IgD-negative memory B cell (primary cell): ENCODE measurements at regions not wholly inside any gene's neighbourhood (a gene's known extent, or its start where the extent isn't known, plus 50 kb on each side); places are given as distances from the start of the nearest gene placed in this dataset.
A peak's percentile ranks its signal among the peaks of the same experiment; 100 is the strongest.
"Not testable (repeated sequence)": the region's sequence is repeated elsewhere in the genome, so short reads cannot be mapped to it uniquely, and the experiment has no call there.

Source experiments
- H3K27ac Mint-ChIP-seq, 3 donors: one replicate each; pipeline ENCODE4 v1.8.0; 2020 to 2022; ENCODE audit warnings: mild to moderate bottlenecking in 3 of 3, mixed read lengths in 3 of 3, moderate library complexity in 1 of 3
- H3K27me3 Mint-ChIP-seq: one replicate; pipeline ENCODE4 v1.8.0; 2021; ENCODE audit warnings: mixed read lengths
- H3K36me3 Mint-ChIP-seq: one replicate; pipeline ENCODE4 v1.8.0; 2020; ENCODE audit warnings: mild to moderate bottlenecking, mixed read lengths
- H3K4me1 Mint-ChIP-seq, 3 donors: one replicate each; pipeline ENCODE4 v1.8.0; 2020 to 2022; ENCODE audit warnings: mixed read lengths in 3 of 3, mild to moderate bottlenecking in 1 of 3
- H3K4me3 Mint-ChIP-seq, 4 donors: one replicate each; pipeline ENCODE4 v1.8.0; 2020 to 2022; ENCODE audit warnings: mild to moderate bottlenecking in 4 of 4, mixed read lengths in 4 of 4, moderate library complexity in 3 of 4
- H3K9me3 Mint-ChIP-seq, 3 donors: one replicate each; pipeline ENCODE4 v1.8.0; 2020 to 2021; ENCODE audit warnings: mixed read lengths in 3 of 3, mild to moderate bottlenecking in 1 of 3

DNA sequence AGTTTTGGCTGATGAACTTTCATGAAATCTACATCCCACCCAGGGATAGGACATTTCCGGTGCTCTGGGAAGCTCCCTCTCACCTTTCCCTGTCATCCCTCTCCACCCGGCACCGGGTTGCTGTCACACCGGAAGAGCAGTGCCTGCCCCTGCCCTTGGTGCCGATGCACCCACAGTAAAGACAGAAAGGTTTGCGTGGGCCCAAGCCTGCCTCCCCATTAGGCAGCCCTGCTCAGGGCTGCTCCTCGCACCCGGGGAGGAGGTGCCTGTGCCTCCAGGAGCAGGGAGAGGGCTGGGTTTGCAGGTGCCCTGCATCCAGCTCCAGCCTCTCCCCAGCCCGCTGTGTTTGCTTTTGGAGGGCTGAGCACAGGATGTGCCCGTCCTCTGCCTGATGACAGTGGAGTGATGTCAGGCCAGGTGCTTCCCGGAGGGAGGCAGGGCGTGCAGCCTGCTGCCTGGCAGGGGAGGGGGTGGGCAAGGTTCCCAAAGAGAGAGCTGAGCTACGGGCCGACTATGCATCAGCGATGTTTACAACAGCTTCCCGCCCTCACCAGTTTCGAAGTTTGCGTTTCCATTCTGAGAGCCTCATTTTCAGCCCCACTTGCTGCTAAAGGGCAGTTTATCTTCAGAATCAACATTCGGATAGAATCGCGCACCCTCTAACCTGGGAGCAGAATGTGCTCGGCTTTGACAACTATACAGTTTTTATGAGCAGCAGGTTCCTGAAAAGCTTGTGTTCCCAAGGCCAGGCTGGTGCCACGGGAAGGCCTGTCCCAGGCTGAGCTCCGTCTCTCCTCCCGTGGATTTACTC lies 83.2 kb upstream of the CLDN5 start:
- Mint-ChIP-seq H3K36me3 (no peaks in the 10 kb centered on the region), H3K9me3 (no peaks in the 10 kb centered on the region), H3K4me1 (peaks cover 5 to 16% (median 8%) of the 10 kb centered on the region in 3 donors), H3K27ac (no peak overlapping the region), H3K27me3 (peaks cover 23% of the 10 kb centered on the region), H3K4me3 (no peak overlapping the region)

- Mint-ChIP-seq H3K9me3 (no peaks in the 10 kb centered on the region), H3K4me3 (no peak overlapping the region), H3K27me3 (peaks cover 25% of the 10 kb centered on the region), H3K27ac (no peak overlapping the region), H3K36me3 (no peaks in the 10 kb centered on the region), H3K4me1 (peaks cover 0 to 14% (median 8%) of the 10 kb centered on the region in 3 donors)
Observed at GRCh38 chr22:19608003-19608690, 83.9 kb upstream of the CLDN5 start.

- H3K27ac Mint-ChIP-seq, H3K9me3 Mint-ChIP-seq, H3K36me3 Mint-ChIP-seq, H3K4me3 Mint-ChIP-seq: not testable (repeated sequence)
- peaks cover 32% of the 10 kb centered on the region for H3K27me3 Mint-ChIP-seq
- peaks cover 1 to 16% (median 9%) of the 10 kb centered on the region in 3 donors for H3K4me1 Mint-ChIP-seq
Observed at GRCh38 chr22:19609753-19610152, 85.5 kb upstream of the CLDN5 start.

- Mint-ChIP-seq H3K4me3 (peak overlapping the region in 2 of 4 donors; percentile 21 to 38), H3K27ac (peak overlapping the region in 1 of 3 donors; percentile 83), H3K4me1 (peaks cover 9 to 24% (median 16%) of the 10 kb centered on the region in 3 donors), H3K9me3 (no peaks in the 10 kb centered on the region), H3K27me3 (peaks cover 34% of the 10 kb centered on the region), H3K36me3 (no peaks in the 10 kb centered on the region)
Observed at GRCh38 chr22:19610518-19611253, 86.5 kb upstream of the CLDN5 start.

DNA sequence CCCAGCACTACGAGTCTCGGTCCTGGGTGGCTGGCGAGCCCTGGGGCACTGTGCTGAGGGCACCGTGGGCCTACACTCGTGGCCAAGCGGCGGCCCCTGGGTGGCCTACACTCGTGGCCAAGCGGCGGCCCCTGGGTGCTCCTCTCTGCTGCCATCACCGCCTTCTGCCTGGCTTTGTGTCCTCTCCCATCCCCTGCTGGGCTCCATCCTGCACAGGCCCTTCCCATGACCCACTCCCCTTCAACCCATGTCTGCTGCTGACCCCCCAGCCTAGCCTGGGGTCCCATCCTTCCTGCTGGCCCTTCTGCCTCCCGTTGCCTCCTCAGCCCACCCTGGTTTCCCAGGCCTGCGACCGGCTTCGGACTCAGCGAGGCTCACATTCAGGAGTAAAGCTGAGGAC lies 87.4 kb upstream of the CLDN5 start:
- no peaks in the 10 kb centered on the region for H3K9me3 Mint-ChIP-seq
- H3K27ac Mint-ChIP-seq, result no peak overlapping the region
- H3K4me1 Mint-ChIP-seq, result peaks cover 9 to 24% (median 20%) of the 10 kb centered on the region in 3 donors
- peaks cover 38% of the 10 kb centered on the region for H3K27me3 Mint-ChIP-seq
- no peak overlapping the region for H3K4me3 Mint-ChIP-seq
- H3K36me3 Mint-ChIP-seq, result no peaks in the 10 kb centered on the region

DNA sequence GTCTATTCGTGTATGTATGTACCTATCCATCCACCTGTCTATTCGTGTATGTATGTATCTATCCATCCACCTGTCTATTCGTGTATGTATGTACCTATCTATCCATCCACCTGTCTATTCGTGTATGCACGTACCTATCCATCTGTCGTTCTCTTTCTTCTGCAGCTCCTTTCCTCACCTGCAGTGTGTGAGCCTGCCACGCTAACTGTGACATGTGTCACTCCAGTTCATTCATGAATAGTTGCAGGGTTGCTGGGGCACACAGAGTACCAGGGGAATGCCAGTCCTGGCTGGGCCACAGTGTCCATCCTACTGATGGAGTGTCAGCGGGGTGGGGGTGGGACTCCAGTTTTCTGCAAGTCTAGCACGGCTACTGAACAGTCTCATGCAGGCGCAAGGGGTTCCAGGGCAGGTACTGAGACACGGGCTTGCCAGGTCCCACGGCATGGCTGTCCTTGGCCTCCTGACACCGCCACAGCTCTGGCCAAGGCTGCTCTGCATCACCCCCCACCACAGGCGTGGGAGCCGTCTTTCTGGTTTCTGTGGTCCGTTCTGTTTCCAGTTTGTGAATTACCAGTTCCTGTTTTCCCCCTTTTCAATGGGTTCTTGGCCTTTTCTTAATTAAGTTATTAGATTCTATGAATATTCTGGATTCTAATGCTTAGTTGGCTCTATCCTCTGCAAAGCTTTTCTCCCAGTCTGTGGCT lies 88.8 kb upstream of the CLDN5 start:
- peak overlapping the region in 1 of 3 donors; percentile 76 for H3K27ac Mint-ChIP-seq
- H3K27me3 Mint-ChIP-seq, result peaks cover 35% of the 10 kb centered on the region
- H3K9me3 Mint-ChIP-seq, result no peaks in the 10 kb centered on the region
- no peaks in the 10 kb centered on the region for H3K36me3 Mint-ChIP-seq
- no peak overlapping the region for H3K4me3 Mint-ChIP-seq
- peaks cover 13 to 24% (median 19%) of the 10 kb centered on the region in 3 donors for H3K4me1 Mint-ChIP-seq

DNA sequence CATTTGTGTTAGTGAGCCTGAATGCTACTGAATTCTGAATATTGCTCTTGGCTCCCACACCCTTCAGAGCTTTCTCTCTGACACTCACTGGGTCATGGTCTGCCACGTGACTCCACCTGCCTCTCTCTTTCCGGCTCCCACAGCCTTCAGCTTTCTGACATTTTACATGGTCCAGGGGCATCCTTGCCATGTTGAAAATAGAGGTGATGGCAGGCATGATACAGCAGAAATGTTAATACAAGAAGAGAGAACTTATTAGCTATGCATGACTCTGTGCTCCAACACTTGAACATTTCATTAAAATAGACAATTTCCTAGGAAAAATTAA lies 90.3 kb upstream of the CLDN5 start:
- peak overlapping the region in 2 of 4 donors; percentile 47 to 86 for H3K4me3 Mint-ChIP-seq
- H3K4me1 Mint-ChIP-seq, result peaks cover 22 to 31% (median 23%) of the 10 kb centered on the region in 3 donors
- peaks cover 28% of the 10 kb centered on the region for H3K27me3 Mint-ChIP-seq
- peaks cover 2% of the 10 kb centered on the region for H3K36me3 Mint-ChIP-seq
- H3K27ac Mint-ChIP-seq, result no peak overlapping the region
- no peaks in the 10 kb centered on the region for H3K9me3 Mint-ChIP-seq

- Mint-ChIP-seq H3K4me1 (peaks cover 26 to 35% (median 26%) of the 10 kb centered on the region in 3 donors), H3K27ac (no peak overlapping the region), H3K27me3 (peaks cover 29% of the 10 kb centered on the region), H3K9me3 (no peaks in the 10 kb centered on the region), H3K36me3 (peaks cover 2% of the 10 kb centered on the region), H3K4me3 (peak overlapping the region in 2 of 4 donors; percentile 30 to 86)
Observed at GRCh38 chr22:19615001-19615461, 90.8 kb upstream of the CLDN5 start.

DNA sequence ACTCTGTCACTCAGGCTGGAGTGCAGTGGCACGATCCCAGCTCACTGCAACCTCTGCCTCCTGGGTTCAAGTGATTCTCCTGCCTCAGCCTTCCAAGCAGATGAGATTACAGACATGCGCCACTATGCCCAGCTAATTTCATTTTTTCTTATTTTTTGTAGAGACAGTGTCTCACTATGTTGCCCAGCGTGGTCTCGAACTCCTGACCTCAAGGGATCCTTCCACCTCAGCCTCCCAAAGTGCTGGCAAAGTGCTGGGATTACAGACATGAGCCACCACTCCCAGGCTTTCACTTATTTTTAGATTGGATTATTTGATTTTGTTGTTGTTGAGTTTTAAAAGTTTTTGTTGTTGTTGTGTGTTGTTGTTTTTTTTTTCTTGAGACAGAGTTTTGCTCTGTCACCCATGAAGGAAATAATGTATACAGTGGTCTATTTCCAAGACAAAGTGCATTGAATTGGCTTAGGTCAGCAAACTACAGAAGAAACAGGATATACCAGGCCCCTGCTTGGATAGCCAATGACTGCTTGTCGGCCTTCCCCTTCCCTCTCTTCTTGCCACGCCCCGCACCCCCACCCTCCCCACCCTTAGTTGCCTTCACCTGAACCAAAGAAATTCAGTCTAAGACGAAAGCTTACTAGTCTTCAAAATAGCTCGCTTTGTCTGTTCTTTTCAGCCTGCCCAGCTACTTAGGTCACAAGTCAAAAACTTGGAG lies 91.8 kb upstream of the CLDN5 start:
- H3K4me1 Mint-ChIP-seq, result peaks cover 28 to 35% (median 29%) of the 10 kb centered on the region in 3 donors
- peaks cover 29% of the 10 kb centered on the region for H3K27me3 Mint-ChIP-seq
- peaks cover 2% of the 10 kb centered on the region for H3K36me3 Mint-ChIP-seq
- H3K9me3 Mint-ChIP-seq, result no peaks in the 10 kb centered on the region
- peak overlapping the region in 1 of 3 donors; percentile 70 for H3K27ac Mint-ChIP-seq
- H3K4me3 Mint-ChIP-seq, result peak overlapping the region in 1 of 4 donors; percentile 47

GRCh38 chr22:19619144-19620009 lies 94.9 kb upstream of the SEPTIN5 start:
- H3K27me3 Mint-ChIP-seq, result peaks cover 28% of the 10 kb centered on the region
- peak overlapping the region in 1 of 3 donors; percentile 39 for H3K27ac Mint-ChIP-seq
- peaks cover 44 to 46% (median 44%) of the 10 kb centered on the region in 3 donors for H3K4me1 Mint-ChIP-seq
- H3K9me3 Mint-ChIP-seq, result no peaks in the 10 kb centered on the region
- peaks cover 2% of the 10 kb centered on the region for H3K36me3 Mint-ChIP-seq
- H3K4me3 Mint-ChIP-seq, result peak overlapping the region; percentile 3 to 79 (median 60)

DNA sequence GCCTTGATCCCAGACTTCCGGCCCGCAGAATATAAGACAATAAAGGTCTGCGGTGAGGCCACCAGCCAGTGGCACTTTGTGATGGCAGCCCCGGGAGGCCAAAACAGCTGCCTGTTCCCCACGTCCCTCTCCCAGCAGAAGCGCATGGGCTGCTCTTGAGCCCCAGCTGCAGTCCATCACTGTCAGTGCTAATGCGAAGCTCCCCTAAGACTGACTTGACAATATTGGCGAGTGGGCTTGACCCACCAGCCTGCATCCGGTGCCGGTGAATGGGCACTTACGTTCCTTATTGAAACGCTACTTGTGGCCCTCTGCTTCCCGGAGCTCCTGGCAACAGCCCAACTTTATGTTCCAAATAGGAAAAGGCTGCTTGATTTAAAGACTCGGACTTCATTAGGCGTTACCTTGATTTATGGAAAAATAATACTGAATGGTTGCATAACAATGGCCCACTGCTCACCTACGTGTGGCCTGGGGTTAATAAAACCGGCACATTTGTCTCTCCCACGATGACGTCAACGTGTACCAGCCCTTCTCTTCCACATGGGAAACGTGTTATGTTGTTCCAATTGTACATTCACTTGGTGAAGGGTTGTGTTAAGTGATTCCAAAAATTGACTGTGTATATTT lies 93.4 kb upstream of the SEPTIN5 start:
- Mint-ChIP-seq H3K4me3 (peak overlapping the region in 2 of 4 donors; percentile 33 to 93), H3K36me3 (peaks cover 2% of the 10 kb centered on the region), H3K4me1 (peaks cover 34 to 35% (median 35%) of the 10 kb centered on the region in 3 donors), H3K27me3 (peaks cover 26% of the 10 kb centered on the region), H3K9me3 (no peaks in the 10 kb centered on the region), H3K27ac (peak overlapping the region in 1 of 3 donors; percentile 58)

- peaks cover 28% of the 10 kb centered on the region for H3K27me3 Mint-ChIP-seq
- peaks cover 32 to 35% (median 35%) of the 10 kb centered on the region in 3 donors for H3K4me1 Mint-ChIP-seq
- H3K27ac Mint-ChIP-seq, result peak overlapping the region in 2 of 3 donors; percentile 58 to 70
- H3K9me3 Mint-ChIP-seq, result no peaks in the 10 kb centered on the region
- peaks cover 2% of the 10 kb centered on the region for H3K36me3 Mint-ChIP-seq
- H3K4me3 Mint-ChIP-seq, result peak overlapping the region; percentile 70 to 93 (median 80)
Observed at GRCh38 chr22:19621373-19622060, 92.8 kb upstream of the SEPTIN5 start.
